ENCODE measurements at regions not wholly inside any gene's neighbourhood (a gene's known extent, or its start where the extent isn't known, plus 50 kb on each side); places are given as distances from the start of the nearest gene placed in this dataset.

DNA sequence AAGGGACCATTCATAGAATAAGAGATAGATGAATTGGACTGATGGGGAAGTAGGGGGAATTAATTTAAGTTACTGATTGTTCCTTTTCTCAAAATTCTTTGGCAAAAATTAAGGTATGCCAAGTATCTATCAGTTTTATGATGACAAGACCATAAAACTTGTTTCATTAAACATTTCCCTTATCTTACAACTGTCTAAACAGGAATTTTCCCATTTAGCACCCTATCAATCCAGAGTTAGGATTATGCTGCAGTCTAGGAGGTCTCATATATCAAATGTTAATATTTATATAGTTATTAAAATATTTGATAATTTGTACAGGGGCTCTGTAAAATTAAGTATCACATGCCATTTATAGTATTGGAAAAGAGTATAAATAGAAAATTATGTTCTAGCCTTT lies 51.5 kb upstream of the ARID1B start:
- no peak for DNase-seq (ENCODE audit: low read depth)

DNA sequence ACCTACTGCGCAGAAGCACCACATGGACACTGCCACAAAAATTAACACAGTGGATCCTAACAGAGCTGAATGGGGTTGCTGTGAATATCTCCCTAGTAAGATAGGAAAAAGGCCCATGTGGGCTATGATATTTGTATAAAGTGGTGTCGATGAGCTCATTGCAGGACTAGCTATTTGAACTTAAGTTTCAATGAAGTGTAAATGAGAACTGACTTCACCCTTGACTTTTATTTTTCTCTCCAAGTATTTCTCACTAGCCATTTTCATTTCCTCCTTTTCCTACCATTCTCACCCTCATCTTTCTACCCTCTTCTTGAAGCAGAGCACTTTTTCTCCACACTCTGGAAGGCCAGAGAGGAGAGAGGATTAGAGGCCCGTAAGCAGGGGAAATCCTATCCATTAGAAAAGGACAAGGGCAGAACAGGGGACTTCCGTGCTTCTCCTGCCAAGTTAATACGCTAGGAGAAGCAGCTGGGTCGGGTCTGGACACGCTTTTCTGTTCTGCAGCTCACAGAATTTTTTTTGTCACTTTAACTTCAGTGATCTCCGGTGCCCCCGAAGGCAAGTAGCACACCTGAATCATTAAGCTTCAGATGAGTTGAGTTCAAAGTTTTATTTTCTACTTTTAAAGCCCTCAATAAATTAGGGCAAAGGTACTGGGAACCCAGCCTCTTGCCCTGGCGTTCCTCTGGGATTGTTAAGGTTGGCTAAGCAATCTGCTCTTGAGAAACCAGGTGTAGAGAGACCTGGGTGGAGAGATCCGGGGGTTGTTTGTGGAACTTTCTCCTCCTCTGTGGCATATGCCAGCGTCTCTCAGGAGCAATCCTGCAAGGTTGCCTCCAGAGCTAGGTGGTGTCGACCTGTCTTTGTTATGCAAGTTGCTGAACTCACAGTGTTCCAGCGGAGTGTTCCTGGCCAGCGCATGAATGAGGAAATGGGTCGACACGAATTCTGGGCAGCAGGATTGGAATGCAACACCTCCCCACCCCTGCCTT lies 56.2 kb upstream of the ARID1B start:
- no peak for DNase-seq (ENCODE audit: low read depth)

DNA sequence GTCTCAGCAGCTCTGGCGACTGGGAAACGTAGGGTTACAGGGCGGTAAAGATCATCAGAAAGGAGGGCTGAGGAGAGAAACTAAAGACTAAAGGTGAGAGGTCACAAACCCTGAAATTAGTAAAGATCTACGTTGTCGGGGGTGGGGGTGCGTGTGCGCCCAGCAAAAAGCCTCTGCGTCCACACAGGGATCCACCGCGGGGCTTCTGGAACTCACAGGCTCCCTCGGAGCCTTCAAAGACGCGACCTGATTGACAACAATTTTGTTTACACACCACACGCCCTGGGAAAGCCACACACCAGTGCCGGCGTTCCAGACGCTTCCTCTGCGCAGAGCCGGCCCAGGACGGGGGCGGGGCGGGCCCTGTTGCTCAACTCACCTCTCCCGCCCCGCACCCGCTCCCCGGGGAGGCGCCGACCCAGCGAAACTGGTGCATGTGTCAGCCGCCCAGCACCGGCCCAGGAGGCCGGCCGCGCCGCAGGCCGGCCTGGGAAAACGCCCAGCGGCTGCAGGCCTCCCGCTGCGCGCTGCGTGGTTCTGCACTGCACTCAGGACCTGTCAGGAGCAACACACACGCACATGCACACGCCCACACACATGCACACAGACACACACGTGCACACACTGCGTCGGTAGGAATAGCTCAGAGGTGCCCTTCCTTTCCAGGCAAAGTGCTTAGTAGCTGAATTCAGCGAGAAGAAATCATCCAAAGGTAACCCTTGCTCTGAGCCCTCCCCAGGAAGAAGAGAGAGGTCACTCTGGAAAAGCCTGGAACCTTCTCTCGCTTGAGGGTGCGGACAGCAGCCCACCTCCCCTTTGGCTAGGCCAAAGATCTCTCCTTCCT lies 57.2 kb upstream of the ARID1B start:
- DNase-seq (ENCODE audit: low read depth), result peak; percentile 34

DNA sequence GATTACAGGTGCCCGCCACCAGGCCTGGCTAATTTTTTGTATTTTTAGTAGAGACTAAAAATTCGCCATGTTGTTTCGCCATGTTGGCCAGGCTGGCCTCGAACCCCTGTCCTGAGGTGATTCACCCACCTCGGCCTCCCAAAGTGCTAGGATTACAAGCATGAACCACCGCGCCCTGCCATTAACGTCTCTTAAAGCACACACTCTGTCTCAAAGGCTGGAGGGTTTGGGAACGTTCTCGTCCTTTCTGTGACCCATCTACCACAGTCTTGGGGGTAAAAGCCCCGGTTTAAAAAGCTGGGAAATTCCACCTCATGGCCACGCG lies 57.8 kb upstream of the ARID1B start:
- no peak for DNase-seq (ENCODE audit: low read depth)

DNA sequence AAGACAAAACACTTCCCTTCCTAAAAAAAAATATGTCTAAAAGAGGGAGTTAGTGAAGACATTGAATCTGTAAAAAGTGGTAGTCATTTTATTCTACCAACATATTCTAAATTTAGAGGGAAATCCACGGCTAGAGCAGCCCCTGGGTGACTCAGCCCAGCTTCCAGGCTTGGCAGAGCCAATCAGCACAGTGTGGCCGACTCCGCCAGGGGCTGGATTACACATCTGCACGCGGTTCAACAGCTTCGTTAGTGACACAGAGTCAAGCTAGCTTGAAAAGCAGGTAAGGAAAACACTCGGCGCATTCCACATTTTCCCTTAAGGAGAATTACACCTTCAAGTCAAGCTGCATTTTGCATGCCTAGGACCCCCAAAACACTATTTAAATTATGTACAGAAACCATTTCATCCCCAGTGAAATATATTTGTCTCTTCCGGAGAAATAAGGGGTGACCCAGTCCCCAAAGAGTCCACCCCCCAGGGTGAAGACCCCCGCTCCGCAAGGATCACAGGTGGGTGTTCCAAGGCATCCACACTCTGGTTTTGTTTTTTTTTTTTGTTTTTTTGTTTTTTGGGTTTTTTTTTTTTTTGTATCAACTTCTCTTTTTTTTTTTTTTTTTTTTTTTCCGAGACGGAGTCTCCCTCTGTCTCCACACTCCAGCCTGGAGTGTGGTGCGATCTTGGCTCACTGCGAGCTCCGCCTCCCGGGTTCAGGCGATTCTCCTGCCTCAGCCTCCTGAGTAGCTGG lies 58.4 kb upstream of the ARID1B start:
- no peak for DNase-seq (ENCODE audit: low read depth)

DNA sequence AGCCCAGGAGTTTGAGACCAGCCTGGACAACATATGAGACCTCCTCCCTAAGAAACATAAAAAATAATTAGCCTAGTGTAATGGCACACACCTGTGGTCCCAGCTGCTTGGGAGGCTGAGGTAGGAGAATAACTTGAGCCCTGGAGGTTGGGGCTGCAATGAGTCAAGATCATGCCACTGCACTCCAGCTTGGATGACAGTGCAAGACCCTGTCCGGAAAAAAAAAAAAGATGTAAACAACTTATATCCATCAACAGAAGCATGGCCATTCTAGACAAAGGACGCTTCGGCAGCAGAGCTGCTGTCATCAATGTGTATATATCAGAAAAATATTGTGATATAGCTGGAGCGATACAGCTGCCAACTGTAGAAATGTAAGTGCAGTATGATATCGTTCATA lies 59.6 kb upstream of the ARID1B start:
- no peak for DNase-seq (ENCODE audit: low read depth)

DNA sequence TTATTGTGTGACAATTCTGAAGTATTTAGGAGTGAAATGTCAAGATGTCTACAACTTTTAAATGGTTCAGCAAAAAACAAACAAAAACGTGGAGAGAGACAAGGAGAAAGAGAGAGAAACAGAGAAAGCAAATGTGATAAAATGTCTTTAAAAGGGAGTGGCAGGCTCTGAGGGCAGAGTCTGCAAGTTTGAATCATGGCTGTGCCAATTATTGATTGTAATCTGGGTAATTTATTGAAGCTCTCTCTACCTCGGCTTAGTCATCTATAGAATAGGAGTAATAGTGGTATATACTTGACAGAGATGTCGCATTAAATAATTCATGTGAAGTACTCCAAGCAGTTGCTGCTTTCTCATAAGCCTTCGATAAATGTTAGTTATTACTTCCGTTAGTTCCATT lies 61.3 kb upstream of the ARID1B start:
- no peak for DNase-seq (ENCODE audit: low read depth)

DNA sequence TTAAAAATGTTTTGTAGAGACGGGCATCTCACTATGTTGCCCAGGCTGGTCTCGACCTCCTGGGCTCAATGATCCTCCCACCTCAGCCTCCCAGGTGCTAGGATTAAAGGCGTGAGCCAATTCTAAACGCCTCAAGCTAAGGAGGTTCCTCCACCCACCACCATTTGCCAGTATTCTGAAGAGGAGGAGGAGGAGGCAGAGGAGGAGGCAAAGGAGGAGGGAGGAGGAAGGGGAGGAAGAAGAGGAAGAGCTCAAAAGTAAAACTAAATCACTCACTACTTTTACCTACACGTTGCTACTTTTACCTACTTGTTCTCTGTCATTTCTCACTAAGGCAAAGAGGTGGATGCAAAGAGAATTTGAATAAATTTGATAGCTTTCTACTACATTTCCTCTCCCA lies 63.6 kb upstream of the ARID1B start:
- no peak for DNase-seq (ENCODE audit: low read depth)

DNA sequence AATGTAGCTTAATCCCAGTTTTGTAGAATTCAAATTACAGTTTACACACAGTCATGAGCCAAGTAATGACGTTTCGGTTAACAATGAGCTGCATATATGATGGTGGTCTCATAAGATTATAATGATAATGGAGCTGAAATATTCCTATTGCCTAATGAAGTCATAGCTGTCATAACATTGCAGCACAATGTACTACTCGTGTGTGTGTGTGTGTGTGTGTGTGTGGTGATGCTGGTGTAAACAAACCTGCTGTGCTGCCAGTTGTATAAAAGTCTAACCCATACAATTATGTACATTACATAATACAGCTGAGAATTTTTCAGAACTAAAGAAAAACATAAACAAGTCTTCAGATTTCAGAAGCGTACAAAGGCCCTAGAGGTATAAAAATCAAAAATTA lies 66.7 kb upstream of the ARID1B start:
- DNase-seq (ENCODE audit: low read depth), result no peak

DNA sequence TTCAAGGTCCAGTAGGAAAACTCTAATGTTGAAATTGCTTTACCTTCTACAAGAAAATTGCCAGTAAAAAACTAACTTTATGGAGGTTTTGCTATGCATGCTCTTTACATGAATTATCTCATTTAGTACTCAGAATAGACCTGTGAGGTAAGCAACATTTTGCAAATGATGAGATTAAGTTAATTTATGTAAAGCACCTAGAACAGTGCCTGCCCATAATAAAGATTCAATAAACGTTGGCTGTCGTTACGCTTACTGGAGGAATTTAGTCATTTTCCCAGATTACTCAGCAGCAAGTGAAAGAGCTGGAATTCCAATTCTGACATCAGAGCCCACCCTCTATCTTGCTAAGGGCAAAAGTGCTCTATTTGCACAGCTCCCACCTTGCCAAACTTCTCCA lies 69.4 kb upstream of the ARID1B start:
- DNase-seq (ENCODE audit: low read depth), result no peak

DNA sequence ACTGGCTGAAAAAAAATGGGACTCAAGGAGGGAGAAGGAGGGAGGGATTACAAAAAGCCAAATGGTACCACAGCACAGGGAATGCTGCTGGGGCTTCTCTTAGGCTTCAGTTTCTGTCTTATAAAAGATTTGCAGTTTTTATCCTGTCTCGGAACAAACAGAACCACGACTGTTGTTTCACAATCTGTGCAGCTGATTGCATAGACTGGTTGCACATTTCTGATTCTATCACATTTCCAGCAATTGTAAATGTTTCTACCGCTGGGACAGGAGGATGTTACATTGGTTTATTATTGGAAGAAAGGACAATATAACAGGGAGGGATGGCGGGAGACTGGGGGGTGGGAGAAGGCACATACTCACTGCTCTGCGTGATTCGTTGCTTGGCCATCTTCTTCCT lies 73.5 kb upstream of the ARID1B start:
- no peak for DNase-seq (ENCODE audit: low read depth)

DNA sequence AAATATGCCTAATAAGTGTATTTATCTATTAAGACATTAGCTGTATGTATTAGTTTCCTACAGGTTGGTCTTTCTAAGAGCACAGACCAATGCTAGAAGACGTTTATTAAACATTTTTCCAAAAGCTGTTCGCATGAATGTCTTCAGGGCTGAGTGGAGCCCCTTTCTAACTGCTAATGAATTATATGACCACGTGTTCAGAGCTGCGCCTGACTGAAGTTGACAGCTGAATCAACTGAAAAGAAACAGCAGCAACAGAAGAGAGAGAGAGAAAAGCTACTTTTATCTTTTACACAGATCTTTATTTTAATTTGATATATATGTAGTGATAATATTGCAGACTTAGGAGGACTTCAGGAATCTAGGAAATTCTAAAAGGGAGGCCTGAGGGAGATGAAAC lies 75.2 kb upstream of the ARID1B start:
- DNase-seq (ENCODE audit: low read depth), result no peak

DNA sequence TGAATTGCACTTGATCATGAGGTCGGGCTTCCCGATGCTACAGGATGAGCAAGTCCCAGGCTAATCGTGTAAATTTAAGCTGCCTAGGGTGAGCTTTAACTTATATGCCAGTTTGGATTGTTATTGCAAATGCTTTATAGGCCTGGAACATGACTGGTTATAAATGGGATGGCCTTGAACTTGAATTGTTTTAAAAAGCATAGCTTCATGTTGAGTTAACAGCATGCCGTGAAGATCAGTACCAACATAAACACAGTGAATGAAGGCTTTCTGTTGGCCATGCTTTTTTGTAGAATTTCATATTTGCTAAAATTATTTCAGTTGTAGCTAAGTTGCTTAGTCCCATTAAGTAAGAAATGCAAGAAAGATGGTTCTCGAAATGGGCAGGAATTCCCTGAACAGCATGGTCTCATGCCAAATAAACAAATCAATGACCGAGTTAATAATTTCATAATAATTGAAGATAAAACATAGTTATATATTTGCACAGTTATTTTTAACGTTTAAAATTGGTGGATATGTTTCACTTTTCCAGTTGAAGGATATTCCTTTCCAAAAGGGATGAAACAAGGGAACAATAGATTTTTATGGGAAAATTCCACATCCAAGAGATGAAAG lies 76.6 kb upstream of the ARID1B start:
- no peak for DNase-seq (ENCODE audit: low read depth)

DNA sequence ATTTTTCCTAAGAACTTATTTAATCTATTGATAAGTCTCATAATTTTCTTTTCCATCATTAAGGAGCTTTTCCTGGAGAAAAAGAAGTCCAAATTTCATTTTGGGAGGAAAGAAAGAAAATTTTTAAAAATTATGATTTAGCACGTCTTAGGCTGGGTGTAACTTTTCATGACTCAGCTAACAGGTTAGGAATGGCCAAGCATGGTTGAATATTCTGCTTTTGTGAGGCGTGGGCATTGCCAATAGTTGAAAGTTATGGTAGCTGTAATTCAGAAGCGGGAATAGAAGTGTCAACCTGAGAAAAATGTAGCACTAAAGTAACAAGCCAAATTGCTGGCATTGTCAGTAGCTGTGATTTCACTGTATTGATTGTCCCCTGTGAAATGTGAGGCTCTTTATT lies 77.2 kb upstream of the ARID1B start:
- DNase-seq (ENCODE audit: low read depth), result no peak

DNA sequence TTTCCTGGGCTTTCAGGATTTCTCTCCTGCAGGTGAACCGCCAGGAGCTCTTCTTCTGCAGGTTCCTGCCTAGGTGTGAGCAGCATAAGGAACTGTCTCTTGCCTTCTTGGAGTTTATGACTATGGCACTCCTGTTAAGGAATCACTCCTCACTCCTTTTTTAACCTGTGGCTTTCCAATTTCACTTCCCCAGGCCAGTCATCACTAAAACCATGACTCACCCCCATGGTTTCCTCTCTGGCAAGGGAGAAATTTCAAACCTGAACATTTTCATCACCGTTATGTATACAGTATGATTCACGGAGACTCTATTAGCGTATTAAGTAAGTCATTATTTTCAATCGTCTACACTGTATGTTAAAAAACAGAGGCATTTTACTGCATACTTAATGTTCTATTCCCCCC lies 78.2 kb upstream of the ARID1B start:
- no peak for DNase-seq (ENCODE audit: low read depth)

DNA sequence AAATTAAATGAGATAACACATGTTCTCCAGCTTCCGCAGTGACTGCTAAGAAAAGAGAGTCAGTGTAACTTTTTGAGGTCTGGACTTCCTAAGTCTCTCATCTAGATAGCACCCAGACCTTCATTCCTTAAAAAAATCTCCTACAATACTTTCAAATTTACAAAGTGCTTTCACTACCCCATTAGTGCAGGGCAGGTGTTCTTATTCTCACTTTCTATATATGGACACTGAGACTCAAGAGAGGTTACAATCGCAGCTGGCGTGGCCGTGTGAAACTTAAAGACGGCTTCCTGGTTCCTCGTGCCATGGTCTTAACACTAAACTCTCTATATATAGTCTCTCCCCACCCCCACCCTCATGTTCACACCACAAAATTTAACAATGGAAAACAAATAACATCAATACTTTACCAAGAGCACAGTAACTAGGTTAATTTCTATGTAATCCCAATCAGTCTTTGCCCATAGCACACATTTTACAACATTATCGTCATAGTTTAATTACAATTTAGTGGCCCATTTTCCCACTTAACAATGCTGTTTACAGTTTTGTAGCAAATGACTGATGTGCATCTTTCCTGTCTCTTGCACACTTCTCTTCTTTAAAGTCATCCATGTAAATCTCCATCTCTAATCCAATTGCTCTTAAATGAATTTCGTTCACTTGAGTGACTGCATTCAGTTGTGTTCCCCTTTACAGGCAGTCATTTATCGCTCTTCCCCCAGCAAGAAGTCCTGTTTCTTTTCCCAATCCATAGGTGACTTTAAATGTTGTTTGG lies 78.8 kb upstream of the ARID1B start:
- DNase-seq (ENCODE audit: low read depth), result no peak

DNA sequence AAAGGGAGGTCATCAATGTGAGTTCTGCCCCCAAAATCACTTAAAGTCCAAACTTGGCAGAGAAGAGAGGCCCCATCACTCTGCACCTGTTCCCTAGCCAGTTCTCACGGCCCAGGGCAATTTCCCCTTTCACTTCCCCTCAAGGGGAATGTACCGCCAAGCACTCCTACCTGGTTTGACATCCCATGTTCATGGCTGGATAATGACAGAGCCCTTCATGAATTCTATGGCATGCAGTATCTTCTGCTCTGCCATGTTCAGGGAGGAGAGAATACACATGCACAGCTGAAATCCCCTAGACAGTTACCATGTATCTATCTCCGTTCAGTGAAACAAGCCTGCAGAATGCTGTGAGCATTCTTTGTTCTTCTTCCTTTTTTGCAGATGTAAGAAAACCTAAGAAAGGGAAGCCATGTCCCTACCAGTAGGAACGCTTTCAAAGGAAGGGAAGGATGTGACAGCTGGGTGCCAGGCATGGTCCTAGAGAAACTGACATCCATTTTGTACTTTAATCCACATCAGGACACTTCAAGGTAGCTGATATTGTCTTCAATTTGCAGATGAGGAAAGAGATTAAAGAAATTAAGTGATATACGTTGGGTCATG lies 79.8 kb upstream of the ARID1B start:
- DNase-seq (ENCODE audit: low read depth), result no peak

DNA sequence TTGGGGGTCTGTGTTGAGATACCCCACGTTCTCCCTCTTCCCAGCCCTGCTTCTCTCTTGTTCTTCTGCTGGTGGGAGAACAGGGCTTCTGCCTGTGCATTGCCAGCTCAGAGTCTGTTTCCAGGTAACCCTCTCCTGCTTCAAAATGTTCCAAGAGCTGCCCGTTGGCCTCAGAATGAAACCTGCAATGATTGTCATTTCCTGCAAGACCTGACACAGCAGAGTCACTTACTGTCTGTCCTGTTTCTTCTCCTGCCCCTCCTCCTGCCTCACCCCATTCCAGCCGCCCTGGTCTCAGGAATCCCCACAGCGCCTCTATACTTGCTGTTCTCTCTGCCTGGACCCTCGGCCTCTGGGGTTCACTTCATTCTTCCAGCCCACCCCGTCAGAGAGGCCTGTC lies 81.4 kb upstream of the ARID1B start:
- DNase-seq (ENCODE audit: low read depth), result no peak

DNA sequence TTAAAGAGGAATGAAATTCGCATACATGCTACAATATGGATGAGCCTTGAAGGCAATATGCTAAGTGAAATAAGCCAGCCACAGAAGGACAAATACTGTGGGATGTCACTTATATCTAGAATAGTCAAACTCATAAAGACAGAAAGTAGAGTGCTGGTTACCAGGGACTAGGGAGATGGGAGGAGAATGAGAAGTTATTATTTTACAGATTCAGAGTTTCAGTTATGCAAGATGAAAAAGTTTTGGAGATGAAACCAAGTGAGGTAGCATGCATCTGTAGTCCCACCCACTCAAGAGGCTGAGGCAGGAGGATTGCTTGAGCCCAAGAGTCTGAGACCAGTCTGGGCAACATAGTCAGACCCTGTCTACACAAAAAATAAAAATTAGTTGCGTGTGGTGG lies 82.5 kb upstream of the ARID1B start:
- DNase-seq (ENCODE audit: low read depth), result no peak

DNA sequence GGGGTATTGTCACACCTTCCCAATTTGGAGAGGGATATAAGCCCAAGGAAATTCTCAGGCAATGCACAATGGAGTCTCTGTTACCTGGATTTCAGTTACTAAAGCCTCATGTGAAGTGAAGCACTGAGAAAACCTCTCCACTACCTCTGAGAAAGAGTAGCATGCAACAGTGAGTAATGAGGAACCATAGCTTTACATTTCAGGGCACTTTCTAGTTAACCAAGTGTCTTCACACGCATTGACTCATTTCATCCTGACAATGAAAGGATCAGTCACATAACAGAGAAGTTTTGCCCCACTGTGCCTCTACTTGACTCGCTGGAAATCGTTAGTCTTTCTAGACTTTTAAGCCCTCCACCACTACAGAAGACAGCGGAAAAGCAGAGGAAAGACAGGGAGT lies 86.2 kb upstream of the ARID1B start:
- no peak for DNase-seq (ENCODE audit: low read depth)

DNA sequence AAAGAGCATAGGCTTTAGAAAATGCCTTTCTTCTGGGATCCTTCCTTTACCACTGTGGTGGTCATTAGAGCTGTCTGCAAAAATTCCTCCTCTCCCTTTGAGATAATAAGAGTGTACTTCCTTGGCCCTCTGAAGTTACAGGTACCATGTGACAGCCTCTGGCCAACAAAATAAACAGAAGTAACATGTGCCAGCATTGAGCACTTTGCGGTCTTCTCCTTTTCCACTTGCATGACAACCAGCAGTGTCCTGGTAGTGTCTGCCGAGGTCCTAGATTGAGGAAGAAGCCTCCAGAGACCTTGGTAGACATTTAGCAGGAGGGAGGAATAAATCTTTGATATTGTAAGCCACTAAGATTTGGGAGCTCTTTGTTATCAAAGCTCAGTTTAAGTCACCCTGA lies 87.5 kb upstream of the ARID1B start:
- no peak for DNase-seq (ENCODE audit: low read depth)

All from stimulated activated CD8-positive, alpha-beta memory T cell treated with anti-CD3 and anti-CD28 coated beads, Interleukin-15, amount 100 ng/mL, for 24 hours (primary cell).